PC-9 (cell line): ENCODE measurements at regions not wholly inside any gene's neighbourhood (a gene's known extent, or its start where the extent isn't known, plus 50 kb on each side); places are given as distances from the start of the nearest gene placed in this dataset.
A peak's percentile ranks its signal among the peaks of the same experiment; 100 is the strongest.

Source experiments
- BruUV-seq: library from RNA; stranded (reverse); fragments of 400-500 nt; replicated peaks from 2 replicates; lab custom pipeline; 2021; lab: Mats Ljungman, UMichigan
- CTCF ChIA-PET: fragments of 300-600 bp; sonication (Branson Sonifier 250); formaldehyde crosslinking; loops from one replicate; lab custom pipeline; 2022; ENCODE audit warnings: antibody characterized with exemption; lab: Charles Lee
- POLR2A ChIA-PET: fragments of 300-600 bp; sonication (Branson Sonifier 250); formaldehyde crosslinking; loops from one replicate; lab custom pipeline; 2022; ENCODE audit warnings: antibody characterized with exemption; ENCODE audit not compliant: unreplicated experiment; lab: Charles Lee
- DNase-seq, 2 experiments: peaks; one replicate each; pipeline versions ENCODE4 v3.0.0 to v3.0.0-alpha.2; 2015 to 2022; ENCODE audit warnings: mixed read lengths in 1 of 2
- H2AFZ ChIP-seq: fragments of 200-600 bp; sonication (generic); 2 replicates; pipeline ENCODE4 v1.8.1; 2017; ENCODE audit warnings: antibody characterized with exemption
- H3F3A ChIP-seq: fragments of 200-600 bp; sonication (generic); 2 replicates; pipeline ENCODE4 v1.8.1; 2017; ENCODE audit warnings: antibody characterized with exemption, mild to moderate bottlenecking, low read depth; ENCODE audit not compliant: insufficient read depth
- H3K27ac ChIP-seq: fragments of 200-600 bp; sonication (generic); 2 replicates; pipeline ENCODE4 v1.6.1; 2016; ENCODE audit warnings: mixed run types
- H3K27me3 ChIP-seq: fragments of 200-600 bp; sonication (generic); 2 replicates; pipeline ENCODE4 v1.6.1; 2016; ENCODE audit warnings: low read depth, mixed run types; ENCODE audit not compliant: insufficient read depth
- H3K36me3 ChIP-seq: fragments of 200-600 bp; sonication (generic); 2 replicates; pipeline ENCODE4 v1.6.1; 2016; ENCODE audit warnings: low read depth, mixed run types
- H3K4me1 ChIP-seq: fragments of 200-600 bp; sonication (generic); replicated peaks from 2 replicates; pipeline ENCODE4 v1.6.1; 2016; ENCODE audit warnings: mixed run types; ENCODE audit not compliant: insufficient read depth
- H3K4me2 ChIP-seq: fragments of 200-600 bp; sonication (generic); 2 replicates; pipeline ENCODE4 v1.6.1; 2017; ENCODE audit warnings: mixed run types
- H3K4me3 ChIP-seq: fragments of 200-600 bp; sonication (generic); 2 replicates; pipeline ENCODE4 v1.6.1; 2016; ENCODE audit warnings: mixed run types
- H3K79me2 ChIP-seq: fragments of 200-600 bp; sonication (generic); 2 replicates; pipeline ENCODE4 v1.6.1; 2017; ENCODE audit warnings: low read depth, mixed run types
- H3K9me2 ChIP-seq: fragments of 200-600 bp; sonication (generic); 2 replicates; pipeline ENCODE4 v1.8.1; 2017; ENCODE audit warnings: mild to moderate bottlenecking; ENCODE audit not compliant: insufficient read depth
- H3K9me3 ChIP-seq: fragments of 200-600 bp; sonication (generic); 2 replicates; pipeline ENCODE4 v1.8.1; 2016; ENCODE audit warnings: low read depth; ENCODE audit not compliant: insufficient read depth
- H4K20me1 ChIP-seq: fragments of 200-600 bp; sonication (generic); 2 replicates; pipeline ENCODE4 v1.8.1; 2017; ENCODE audit not compliant: insufficient read depth
- EZH2 ChIP-seq: fragments of 200-600 bp; sonication (generic); IDR thresholded peaks from 2 replicates; pipeline ENCODE4 v1.8.0; 2017; ENCODE audit warnings: antibody characterized with exemption, low read depth
- intact Hi-C: fragments of 100-400 bp; cut with micrococcal nuclease; formaldehyde crosslinking; loops from one replicate; pipeline ENCODE4 v1.10.0; 2022; ENCODE audit not compliant: unreplicated experiment
- TF ChIP-seq, protein P1 (sequence below): fragments of 200-600 bp; sonication (generic); conservative IDR thresholded peaks from 2 replicates; pipeline ENCODE4 v1.6.1; 2017; ENCODE audit warnings: mixed run types, antibody characterized with exemption, mild to moderate bottlenecking, moderate library complexity

DNA sequence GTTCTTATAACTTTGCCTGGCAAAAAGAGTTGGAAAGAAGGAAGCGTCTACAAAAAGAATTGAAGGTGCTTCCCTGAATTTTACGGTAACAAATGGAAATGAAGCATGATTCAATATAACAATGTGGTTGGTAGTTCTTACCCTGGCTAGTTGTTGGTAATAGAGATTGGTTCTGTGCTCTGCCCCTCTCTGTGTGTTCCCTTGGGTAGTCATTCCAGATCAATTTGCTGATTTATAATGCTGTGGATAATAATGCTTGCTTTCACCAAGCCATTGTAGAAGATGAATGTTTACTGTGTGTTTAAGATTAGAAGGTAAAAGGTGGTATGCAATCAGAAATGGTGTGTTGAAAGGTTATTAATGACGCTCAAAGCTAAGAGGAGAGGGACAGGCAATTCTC lies 577.8 kb upstream of the NXPH2 start:
- H4K20me1 ChIP-seq = no peaks in the 10 kb centered on the region
- H3K9me2 ChIP-seq = no peaks in the 10 kb centered on the region
- no peaks in the 10 kb centered on the region for H3K27me3 ChIP-seq
- BruUV-seq = no TSS peak
- no peaks in the 10 kb centered on the region for H3F3A ChIP-seq
- H3K4me1 ChIP-seq = no peaks in the 10 kb centered on the region
- no peak overlapping the region for H3K4me2 ChIP-seq
- no peaks in the 10 kb centered on the region for H3K9me3 ChIP-seq
- TF ChIP-seq, protein P1, sequence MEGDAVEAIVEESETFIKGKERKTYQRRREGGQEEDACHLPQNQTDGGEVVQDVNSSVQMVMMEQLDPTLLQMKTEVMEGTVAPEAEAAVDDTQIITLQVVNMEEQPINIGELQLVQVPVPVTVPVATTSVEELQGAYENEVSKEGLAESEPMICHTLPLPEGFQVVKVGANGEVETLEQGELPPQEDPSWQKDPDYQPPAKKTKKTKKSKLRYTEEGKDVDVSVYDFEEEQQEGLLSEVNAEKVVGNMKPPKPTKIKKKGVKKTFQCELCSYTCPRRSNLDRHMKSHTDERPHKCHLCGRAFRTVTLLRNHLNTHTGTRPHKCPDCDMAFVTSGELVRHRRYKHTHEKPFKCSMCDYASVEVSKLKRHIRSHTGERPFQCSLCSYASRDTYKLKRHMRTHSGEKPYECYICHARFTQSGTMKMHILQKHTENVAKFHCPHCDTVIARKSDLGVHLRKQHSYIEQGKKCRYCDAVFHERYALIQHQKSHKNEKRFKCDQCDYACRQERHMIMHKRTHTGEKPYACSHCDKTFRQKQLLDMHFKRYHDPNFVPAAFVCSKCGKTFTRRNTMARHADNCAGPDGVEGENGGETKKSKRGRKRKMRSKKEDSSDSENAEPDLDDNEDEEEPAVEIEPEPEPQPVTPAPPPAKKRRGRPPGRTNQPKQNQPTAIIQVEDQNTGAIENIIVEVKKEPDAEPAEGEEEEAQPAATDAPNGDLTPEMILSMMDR = no peak
- TF ChIP-seq EZH2 = no peak
- intact Hi-C loops = no loop called here
- no peaks in the 10 kb centered on the region for H3K79me2 ChIP-seq
- DNase-seq = no peak
- H2AFZ ChIP-seq = no peak overlapping the region
- ChIA-PET POLR2A (no interaction called here), CTCF (no interaction called here)
- H3K36me3 ChIP-seq = no peaks in the 10 kb centered on the region
- no peak overlapping the region for H3K4me3 ChIP-seq
- no peak overlapping the region for H3K27ac ChIP-seq

DNA sequence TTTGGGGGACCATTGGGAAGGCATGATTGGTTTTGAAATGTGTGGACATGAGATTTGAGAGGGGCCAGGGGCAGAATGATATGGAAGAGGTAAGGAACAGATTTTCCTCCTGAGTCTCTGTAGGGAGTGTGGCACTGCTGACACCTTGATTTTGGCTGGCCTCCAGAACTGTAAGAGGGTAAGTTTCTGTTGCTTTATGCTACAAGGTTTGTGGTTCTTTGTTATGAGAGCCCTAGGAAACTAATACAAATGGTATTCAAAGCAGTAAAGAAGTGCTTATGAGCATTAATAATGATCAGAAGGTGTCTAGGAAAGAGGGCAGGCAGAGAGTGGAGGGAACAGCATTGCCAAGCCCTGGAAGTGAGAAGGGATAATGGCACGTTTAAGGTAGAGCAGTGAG lies 574.3 kb upstream of the NXPH2 start:
- POLR2A ChIA-PET = no interaction called here
- H3K79me2 ChIP-seq = no peaks in the 10 kb centered on the region
- H3K27ac ChIP-seq = no peak overlapping the region
- no peaks in the 10 kb centered on the region for H3K36me3 ChIP-seq
- no peaks in the 10 kb centered on the region for H3K9me3 ChIP-seq
- H3K4me1 ChIP-seq = no peaks in the 10 kb centered on the region
- peak in 1 of 2 experiments; percentile 2 for DNase-seq
- CTCF ChIA-PET = no interaction called here
- H3K27me3 ChIP-seq = no peaks in the 10 kb centered on the region
- H3F3A ChIP-seq = no peaks in the 10 kb centered on the region
- intact Hi-C loops = no loop called here
- H3K4me2 ChIP-seq = no peak overlapping the region
- no TSS peak for BruUV-seq
- no peaks in the 10 kb centered on the region for H3K9me2 ChIP-seq
- no peak overlapping the region for H3K4me3 ChIP-seq
- no peak for TF ChIP-seq EZH2
- TF ChIP-seq, protein P1 = no peak
- no peak overlapping the region for H2AFZ ChIP-seq
- H4K20me1 ChIP-seq = no peaks in the 10 kb centered on the region

DNA sequence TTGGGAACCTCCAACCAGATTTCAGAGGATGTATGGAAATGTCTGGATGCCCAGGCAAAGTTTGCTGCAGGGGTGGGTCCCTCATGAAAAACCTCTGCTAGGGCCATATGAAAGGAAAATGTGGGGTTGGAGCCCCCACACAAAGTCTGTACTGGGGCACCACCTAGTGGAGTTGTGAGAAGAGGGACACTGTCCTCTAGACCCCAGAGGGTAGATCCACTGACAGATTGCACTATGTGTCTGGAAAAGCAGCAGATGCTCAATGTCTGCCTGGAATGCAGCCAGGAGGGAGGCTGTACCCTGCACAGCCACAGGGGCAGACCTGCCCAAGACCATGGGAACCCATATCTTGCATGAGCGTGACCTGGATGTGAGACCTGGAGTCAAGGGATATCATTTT lies 573.7 kb upstream of the NXPH2 start:
- POLR2A ChIA-PET = no interaction called here
- Histone ChIP-seq H3K4me1 (no peaks in the 10 kb centered on the region), H3K27me3 (no peaks in the 10 kb centered on the region), H3K9me3 (no peaks in the 10 kb centered on the region), H3K4me3 (no peak overlapping the region), H3K36me3 (no peaks in the 10 kb centered on the region), H3K79me2 (no peaks in the 10 kb centered on the region), H3K9me2 (no peaks in the 10 kb centered on the region), H3K4me2 (no peak overlapping the region), H3F3A (no peaks in the 10 kb centered on the region), H3K27ac (no peak overlapping the region), H4K20me1 (no peaks in the 10 kb centered on the region), H2AFZ (no peak overlapping the region)
- no peak for TF ChIP-seq EZH2
- TF ChIP-seq, protein P1 = no peak
- no TSS peak for BruUV-seq
- no peak for DNase-seq
- CTCF ChIA-PET = no interaction called here
- intact Hi-C loops = no loop called here
